ENCODE measurements at regions not wholly inside any gene's neighbourhood (a gene's known extent, or its start where the extent isn't known, plus 50 kb on each side); places are given as distances from the start of the nearest gene placed in this dataset.
A peak's percentile ranks its signal among the peaks of the same experiment; 100 is the strongest.

GRCh38 chrX:39688219-39688575, 409.6 kb downstream of the BCOR start:
- Mint-ChIP-seq H3K9me3 (peaks cover 3% of the 10 kb centered on the region), H3K27me3 (ENCODE audit: low read depth) (no peaks in the 10 kb centered on the region), H3K36me3 (ENCODE audit: low read depth) (no peaks in the 10 kb centered on the region), H3K27ac (peak overlapping the region; percentile 76 to 94 (median 86)), H3K4me3 (peak overlapping the region; percentile 31 to 76 (median 46)), H3K4me1 (peaks cover 26% of the 10 kb centered on the region)
- no peak for TF ChIP-seq CTCF (IDR thresholded peaks at IDR 0.05; ENCODE audit: unreplicated experiment in 3 of 3)

GRCh38 chrX:39688576-39689375, 409.0 kb downstream of the BCOR start:
- Mint-ChIP-seq H3K9me3 (peaks cover 3% of the 10 kb centered on the region), H3K4me1 (peaks cover 26% of the 10 kb centered on the region), H3K27me3 (ENCODE audit: low read depth) (no peaks in the 10 kb centered on the region), H3K4me3 (peak overlapping the region; percentile 31 to 79 (median 71)), H3K27ac (peak overlapping the region; percentile 76 to 94 (median 86)), H3K36me3 (ENCODE audit: low read depth) (no peaks in the 10 kb centered on the region)
- no peak for TF ChIP-seq CTCF (IDR thresholded peaks at IDR 0.05; ENCODE audit: unreplicated experiment in 3 of 3)

- Mint-ChIP-seq H3K27ac (peak overlapping the region; percentile 63 to 80 (median 76)), H3K36me3 (ENCODE audit: low read depth) (no peaks in the 10 kb centered on the region), H3K4me1 (peaks cover 26% of the 10 kb centered on the region), H3K4me3 (peak overlapping the region; percentile 71 to 82 (median 79)), H3K27me3 (ENCODE audit: low read depth) (no peaks in the 10 kb centered on the region), H3K9me3 (peaks cover 3% of the 10 kb centered on the region)
- TF ChIP-seq CTCF (IDR thresholded peaks at IDR 0.05; ENCODE audit: unreplicated experiment in 3 of 3) = no peak
These were observed 408.2 kb downstream of the BCOR start for GRCh38 chrX:39689376-39690104.

GRCh38 chrX:39690541-39691415, 407.0 kb downstream of the BCOR start:
- no peak for TF ChIP-seq CTCF (IDR thresholded peaks at IDR 0.05; ENCODE audit: unreplicated experiment in 3 of 3)
- Mint-ChIP-seq H3K27ac (peak overlapping the region in 1 of 3 experiments; percentile 39), H3K9me3 (peaks cover 5% of the 10 kb centered on the region), H3K36me3 (ENCODE audit: low read depth) (no peaks in the 10 kb centered on the region), H3K27me3 (ENCODE audit: low read depth) (no peaks in the 10 kb centered on the region), H3K4me1 (peaks cover 26% of the 10 kb centered on the region), H3K4me3 (peak overlapping the region; percentile 6 to 27 (median 21))

- H3K27ac Mint-ChIP-seq = peak overlapping the region in 1 of 3 experiments; percentile 36
- H3K4me1 Mint-ChIP-seq = peaks cover 22% of the 10 kb centered on the region
- H3K36me3 Mint-ChIP-seq (ENCODE audit: low read depth) = no peaks in the 10 kb centered on the region
- peaks cover 9% of the 10 kb centered on the region for H3K9me3 Mint-ChIP-seq
- no peaks in the 10 kb centered on the region for H3K27me3 Mint-ChIP-seq (ENCODE audit: low read depth)
- no peak overlapping the region for H3K4me3 Mint-ChIP-seq
- TF ChIP-seq CTCF (IDR thresholded peaks at IDR 0.05; ENCODE audit: unreplicated experiment in 3 of 3) = no peak
These were observed 406.0 kb downstream of the BCOR start for GRCh38 chrX:39691724-39692123.

Data from nephron (organoid).